NAMALWA (cell line): ENCODE measurements at regions not wholly inside any gene's neighbourhood (a gene's known extent, or its start where the extent isn't known, plus 50 kb on each side); places are given as distances from the start of the nearest gene placed in this dataset.

Experiments used
- DNase-seq: peaks from one replicate; pipeline ENCODE4 v3.0.0-alpha.2; 2015; ENCODE audit warnings: low spot score

GRCh38 chr13:105448811-105449210, 1086.7 kb downstream of the EFNB2 start:
- DNase-seq: no peak

DNA sequence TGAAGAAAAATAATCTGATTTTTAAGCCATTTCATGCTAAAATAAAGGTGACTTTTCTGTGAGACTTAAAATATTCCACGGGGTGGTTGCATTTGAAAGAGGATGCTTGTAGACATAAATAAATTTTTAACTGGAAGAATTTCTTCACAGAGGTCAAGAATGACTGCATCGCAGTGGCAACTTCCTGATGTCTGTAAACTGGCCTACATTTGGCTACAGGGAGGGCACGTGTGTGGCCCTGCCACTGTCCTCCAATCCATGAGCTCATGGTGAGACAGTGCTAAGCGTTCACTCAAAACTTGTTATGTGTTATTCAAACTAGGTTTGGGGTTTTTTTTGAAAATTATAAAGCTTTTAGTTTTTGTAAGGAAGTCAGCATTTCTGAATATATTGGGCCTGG, 1089.3 kb downstream of the EFNB2 start:
- no peak for DNase-seq

DNA sequence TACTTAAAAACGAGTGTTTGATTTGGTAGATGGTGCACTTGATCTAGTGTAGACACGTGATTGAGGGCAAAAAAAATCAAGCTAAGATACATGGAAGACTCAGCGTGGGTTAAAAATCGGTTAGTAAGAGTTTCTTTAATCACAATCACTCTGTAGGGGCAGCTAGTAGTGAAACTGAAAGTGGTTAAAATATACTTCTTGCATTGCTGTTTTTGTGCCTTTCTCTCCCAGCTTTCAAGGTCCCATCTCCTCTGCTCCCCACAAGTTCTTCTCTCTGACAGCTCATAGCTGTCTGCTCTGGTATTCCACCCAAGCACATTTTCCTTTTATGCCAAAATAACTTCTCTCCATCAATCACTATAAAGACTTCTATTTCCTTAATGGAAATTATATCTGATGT, 1089.7 kb downstream of the EFNB2 start:
- DNase-seq: no peak

GRCh38 chr13:105442949-105443699, 1092.3 kb downstream of the EFNB2 start:
- DNase-seq: no peak

DNA sequence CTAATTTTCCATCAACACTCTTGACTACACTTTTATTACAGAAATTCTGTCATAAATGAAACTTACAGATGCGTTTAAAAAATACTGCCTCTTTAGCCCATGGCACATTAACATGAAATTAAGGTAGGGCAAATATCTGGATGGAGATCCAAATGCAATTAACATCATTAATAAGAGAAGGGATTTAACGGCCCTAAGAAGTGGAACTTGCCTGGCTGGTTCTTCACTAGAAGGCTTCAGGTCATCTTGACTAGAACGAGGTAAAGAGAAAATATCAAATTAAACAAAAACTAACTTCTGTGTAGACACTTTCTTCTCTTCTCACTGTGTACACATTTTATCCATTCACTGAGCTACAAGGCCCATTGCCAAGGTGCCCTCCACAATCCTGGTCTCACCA, 1093.4 kb downstream of the EFNB2 start:
- no peak for DNase-seq

- DNase-seq: no peak
Observed at GRCh38 chr13:105441051-105441750, 1094.3 kb downstream of the EFNB2 start.

GRCh38 chr13:105436943-105437342, 1098.5 kb downstream of the EFNB2 start:
- no peak for DNase-seq

GRCh38 chr13:105432438-105432837, 1103.0 kb downstream of the EFNB2 start:
- DNase-seq: no peak

DNA sequence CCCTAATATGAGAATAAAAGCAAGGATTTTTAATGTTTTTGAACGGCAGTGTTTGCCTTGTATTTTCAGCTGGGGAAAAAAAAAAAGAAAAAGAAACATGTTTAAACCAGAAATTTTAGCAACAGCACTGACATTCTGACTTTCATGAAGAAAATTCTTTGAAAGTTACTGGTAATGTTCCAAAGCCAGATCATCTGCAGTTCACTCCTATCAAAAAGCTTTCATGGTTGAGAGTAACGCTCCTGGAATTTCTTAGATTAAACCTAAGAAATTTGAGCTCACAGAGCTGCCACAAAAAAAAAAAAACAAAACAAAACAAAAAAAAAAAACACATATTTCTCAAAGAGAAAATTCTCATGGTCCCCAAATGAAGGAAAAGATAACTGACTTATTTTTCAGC, 1106.7 kb downstream of the EFNB2 start:
- no peak for DNase-seq

DNA sequence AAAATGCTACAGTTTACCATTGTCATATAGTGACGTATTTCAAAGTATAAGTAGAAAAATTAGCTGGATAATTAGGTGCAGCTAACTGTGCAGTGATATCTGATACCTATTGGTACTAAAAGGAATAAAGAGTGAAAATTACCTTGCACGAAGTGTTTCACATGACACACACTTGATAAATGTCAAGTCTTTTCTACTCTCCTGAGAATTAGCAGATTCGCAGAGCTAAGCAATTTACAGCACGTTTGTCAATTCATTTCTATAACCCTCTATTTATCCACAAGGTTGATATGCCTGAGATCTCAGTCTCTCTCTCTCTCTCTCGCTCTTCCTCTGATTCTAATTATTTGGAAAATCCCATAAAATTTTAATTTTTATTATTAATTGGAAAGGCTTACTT, 1109.0 kb downstream of the EFNB2 start:
- no peak for DNase-seq

- no peak for DNase-seq
Observed at GRCh38 chr13:105414639-105415038, 1120.8 kb downstream of the EFNB2 start.

GRCh38 chr13:105412171-105412570, 1123.3 kb downstream of the EFNB2 start:
- no peak for DNase-seq

GRCh38 chr13:105410602-105411001, 1124.9 kb downstream of the EFNB2 start:
- peak; percentile 49 for DNase-seq

DNA sequence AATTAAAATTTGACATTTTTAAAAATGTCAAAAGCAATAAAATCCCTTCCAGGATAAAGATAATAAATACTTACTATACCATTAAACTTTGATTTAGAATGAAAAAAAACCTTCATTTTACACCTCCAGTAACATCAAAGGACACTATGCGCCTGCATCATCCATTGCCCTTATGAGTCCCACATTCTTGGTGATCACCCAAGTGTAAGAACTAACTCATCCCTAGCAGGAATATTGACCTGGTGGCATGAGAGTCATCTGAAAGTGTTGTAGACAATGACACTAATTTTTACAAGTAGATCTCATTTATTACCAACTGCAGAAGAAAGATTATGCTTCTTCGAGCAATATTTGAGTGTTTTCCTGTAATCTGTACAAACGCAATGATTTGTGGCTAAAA, 1128.9 kb downstream of the EFNB2 start:
- DNase-seq: no peak

DNA sequence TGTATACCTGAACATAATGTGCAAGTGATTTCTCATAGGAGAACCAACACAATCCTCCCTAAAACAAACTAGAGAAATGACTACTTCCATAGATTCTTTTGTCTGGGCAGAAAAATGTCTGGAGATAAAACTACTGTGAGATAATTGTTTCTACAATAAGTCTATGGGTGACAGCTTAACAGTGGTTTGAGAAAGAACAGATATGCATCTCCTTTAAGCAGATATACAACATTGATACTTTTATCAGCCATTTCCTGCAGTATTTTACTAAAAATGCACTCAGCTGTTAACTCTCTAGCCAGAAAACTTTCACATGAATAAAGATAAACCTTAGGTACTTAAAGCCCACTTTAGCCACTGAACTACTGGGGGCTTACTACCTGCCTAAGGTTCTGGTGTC, 1132.4 kb downstream of the EFNB2 start:
- DNase-seq: no peak

GRCh38 chr13:105395041-105395440, 1140.4 kb downstream of the EFNB2 start:
- no peak for DNase-seq

DNA sequence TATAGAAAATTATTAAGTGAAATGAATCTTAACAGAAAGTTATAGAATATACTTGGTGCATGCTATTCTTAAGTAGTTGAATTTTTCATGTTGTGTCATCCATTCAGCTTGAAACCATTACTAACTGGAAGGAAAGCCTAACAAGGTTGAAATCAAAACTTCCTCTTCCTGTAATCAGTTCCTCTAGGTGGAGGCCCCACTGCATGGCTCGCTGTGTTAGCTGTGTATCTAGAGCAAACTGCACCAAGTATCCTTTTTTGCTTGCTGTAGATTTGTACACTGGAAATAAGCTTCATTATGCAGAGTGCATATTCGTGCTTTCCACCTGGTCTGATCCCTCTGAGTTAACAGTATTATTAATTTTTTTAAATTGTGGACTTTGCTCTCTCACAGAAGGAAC, 1146.1 kb downstream of the EFNB2 start:
- no peak for DNase-seq

DNA sequence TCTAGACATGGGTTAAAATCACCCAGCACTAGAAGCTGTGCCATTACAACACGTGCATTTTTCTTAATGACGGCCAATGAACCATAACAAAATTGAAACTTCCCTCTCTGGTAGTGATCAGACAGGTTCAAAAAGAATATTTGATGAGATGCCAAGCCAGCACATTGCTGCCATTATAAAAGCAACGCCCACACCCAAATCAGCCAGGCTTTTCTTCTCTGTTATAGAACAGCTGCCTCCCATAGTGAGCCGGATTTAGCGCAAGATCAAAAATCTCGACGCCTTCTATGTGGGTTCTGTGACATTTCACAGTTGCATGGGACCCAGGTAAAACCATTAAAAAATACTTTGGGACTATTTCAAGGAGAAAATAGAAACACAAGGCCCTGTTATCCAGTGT, 1158.0 kb downstream of the EFNB2 start:
- DNase-seq: no peak

- DNase-seq: no peak
Observed at GRCh38 chr13:105370011-105370650, 1165.3 kb downstream of the EFNB2 start.

DNA sequence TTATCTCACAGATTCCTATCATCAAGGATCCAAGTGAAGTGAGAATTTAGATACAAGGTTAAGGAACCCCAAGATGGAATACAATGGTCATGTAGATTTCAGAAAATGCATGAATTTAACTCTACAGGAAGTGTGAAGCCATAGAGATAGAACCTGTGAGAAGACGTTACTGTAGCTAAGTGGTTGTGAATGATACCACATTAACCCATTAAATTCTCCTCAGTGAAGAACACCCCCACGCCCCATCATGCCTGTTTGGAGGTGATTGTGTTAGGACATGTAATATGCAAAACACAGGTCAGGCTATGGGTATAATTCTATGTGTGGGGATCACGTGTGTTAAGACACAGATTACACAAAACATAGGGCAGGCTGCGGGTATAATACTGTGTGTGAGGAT, 1166.7 kb downstream of the EFNB2 start:
- DNase-seq: no peak

GRCh38 chr13:105365831-105366230, 1169.6 kb downstream of the EFNB2 start:
- DNase-seq: no peak

DNA sequence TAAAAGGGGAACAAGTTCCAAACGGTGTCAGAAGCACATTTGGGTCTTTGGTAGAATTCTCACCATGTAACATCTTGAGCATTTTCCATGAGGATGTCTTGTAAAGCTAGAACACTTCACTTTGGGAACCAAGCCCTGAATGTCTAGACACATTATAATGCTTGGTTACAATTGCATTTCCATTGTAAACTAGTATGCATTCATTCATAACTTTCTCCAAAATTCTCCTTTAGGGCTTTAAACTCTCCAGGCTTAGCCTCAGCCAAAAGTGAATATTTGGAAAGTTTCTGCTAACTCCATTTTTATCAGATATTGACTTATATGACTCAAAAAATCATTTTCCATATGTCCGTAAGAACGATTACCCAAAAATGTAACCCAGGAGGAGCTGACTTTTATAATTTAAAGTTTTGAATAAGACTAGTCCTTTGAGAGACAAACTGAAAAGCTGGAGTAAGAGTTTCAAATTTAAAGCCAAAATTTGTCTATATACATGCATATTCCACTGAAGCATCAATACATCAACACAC, 1170.4 kb downstream of the EFNB2 start:
- no peak for DNase-seq

- no peak for DNase-seq
Observed at GRCh38 chr13:105364191-105364590, 1171.3 kb downstream of the EFNB2 start.
